Erythroblast (primary cell): ENCODE measurements at regions not wholly inside any gene's neighbourhood (a gene's known extent, or its start where the extent isn't known, plus 50 kb on each side); places are given as distances from the start of the nearest gene placed in this dataset.
"Not testable (repeated sequence)": the region's sequence is repeated elsewhere in the genome, so short reads cannot be mapped to it uniquely, and the experiment has no call there.

Experiments used
- GATA1 ChIP-seq: IDR thresholded peaks from 2 replicates; pipeline ENCODE4 v1.6.1; 2011; ENCODE audit warnings: low read depth, mild to moderate bottlenecking, control low read depth, low read length, moderate library complexity
- POLR2A ChIP-seq: IDR thresholded peaks from 2 replicates; pipeline ENCODE4 v1.6.1; 2011; ENCODE audit warnings: mild to moderate bottlenecking, low read length

DNA sequence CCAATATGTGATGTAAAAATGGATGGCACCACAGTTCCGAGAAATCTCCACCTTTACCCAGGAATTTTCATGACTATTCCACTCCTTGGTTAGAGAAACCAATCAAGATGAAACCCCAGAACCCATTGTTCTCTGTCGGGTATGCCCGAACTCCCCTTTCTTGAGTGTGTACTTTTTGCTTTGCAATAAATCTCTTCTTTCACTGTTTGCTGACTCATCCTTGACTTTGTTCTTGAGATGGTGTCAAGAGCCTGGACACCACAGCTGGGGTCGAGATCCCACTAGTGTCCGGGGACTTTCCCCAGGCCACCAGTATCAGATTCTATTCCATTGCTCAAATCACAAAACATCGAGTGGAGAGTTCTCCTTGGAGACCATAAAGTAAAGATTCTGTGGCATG is 240.9 kb downstream of the FAM72C start:
- not testable (repeated sequence) for TF ChIP-seq POLR2A, GATA1
